Islet precursor cell (in vitro differentiated cells): ENCODE measurements at regions not wholly inside any gene's neighbourhood (a gene's known extent, or its start where the extent isn't known, plus 50 kb on each side); places are given as distances from the start of the nearest gene placed in this dataset.
A peak's percentile ranks its signal among the peaks of the same experiment; 100 is the strongest.

ENCODE experiments used
- DNase-seq: peaks from one replicate; pipeline ENCODE4 v3.0.0-alpha.2; 2018

DNA sequence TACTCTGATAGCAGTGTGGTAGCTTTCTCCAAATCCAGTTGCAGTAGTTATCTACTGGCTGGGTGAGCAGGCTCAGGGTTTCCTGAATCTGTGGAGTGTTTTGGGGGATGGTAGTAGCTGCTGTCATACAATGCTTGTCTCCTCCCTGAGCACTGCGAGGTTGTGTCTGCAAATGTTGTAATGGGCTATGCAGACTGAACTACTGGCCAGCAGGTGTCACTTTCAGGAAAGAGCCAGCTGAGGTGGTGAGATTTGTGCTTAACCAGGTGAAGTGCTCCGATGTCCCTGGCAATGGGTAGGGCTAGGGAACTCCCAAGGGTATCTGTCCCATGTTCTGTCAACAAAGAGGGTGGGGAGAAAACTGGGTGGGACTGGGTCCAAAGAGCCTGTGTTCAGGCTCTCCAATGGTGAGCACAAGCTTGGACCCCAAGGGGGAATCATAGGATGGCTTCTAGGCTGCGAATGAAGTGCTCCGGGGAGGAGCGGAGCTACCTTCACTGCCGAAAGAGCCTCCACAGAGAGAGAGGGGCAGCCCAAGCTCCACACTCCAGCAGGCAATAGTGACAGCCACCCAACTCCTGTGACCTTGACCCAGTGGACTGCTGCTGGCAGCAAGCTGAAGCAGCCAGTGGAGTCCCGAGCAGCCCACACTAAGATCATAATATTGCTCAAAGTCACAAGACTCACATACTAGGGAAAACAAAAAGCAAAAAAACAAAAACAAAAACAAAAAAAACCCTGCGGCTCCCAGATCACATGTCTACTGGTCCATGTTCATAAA lies 1324.0 kb upstream of the USP15 start:
- peak; percentile 60 for DNase-seq

DNA sequence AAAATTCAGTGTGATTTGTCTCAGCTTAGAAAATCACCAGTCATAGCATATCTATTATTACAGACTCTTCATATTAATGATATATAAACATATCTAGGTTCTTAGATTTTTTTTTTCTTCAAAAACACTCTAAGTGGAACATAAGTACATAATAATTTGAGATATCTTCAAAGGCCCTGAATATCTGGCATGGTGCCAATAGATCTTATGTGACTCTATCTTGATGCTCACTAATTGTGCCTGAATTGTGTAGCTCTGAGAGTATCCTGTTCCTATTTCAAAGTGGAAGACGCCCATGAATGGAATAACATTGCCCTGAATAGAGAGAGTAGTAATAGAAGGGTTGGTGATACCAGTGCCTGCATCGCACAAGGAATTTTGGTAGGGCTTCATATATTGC lies 1312.7 kb upstream of the USP15 start:
- no peak for DNase-seq

DNA sequence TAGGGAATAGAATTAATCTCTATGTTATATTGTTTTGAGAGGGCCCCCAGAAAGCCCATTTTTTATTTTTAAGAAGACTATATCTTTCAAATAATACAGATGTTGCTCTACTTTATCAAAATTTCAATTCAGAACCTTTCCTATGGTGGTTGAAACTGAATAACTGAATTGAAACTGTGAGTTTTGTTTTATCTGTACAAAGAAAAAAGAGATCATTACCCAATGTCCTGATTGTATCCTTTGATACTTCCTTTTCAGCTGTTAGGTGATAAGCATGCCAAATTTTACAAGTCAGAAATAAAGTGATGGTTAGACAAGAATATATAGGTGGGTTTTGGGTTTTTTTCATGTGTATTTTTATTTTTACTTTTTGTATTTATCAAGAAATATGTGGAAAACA lies 1293.1 kb upstream of the USP15 start:
- DNase-seq: no peak

DNA sequence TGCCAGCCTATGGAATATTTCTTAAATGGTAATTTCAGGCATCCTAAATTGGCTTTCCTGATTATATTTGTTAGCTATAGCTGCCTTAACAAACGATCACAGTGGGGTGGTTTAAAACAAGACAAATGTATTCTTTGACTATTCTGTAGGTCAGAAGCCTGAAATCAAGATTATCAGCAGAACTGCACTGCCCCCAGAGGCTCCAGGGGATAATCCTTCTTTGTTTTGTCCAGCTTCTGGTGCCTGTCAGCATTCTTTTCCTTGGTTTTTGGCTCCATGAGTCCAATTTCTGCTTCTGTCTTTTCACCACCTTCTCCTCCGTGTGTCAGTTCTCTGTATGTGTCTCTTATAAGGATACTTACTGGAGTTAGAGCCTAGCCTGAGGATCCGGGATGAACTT lies 1282.2 kb upstream of the USP15 start:
- DNase-seq: peak; percentile 60

DNA sequence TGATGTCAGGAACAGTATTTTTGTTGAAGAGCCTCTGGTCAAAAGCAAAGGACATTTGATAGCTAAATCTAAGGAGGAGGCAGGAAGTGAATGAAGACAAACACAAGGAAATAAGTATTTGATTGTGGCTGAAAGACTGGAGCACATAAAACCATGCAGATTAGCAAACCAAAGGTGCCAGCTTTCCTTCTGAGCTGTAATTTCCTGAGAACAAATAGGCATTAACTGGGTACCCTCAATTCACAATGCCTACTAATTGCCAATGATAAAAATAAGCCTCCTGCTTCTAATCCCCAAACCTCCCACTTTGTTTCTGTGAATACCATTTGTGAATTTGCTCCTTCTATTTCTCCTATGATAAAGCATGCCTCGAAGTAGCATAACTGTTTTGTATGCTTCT lies 1279.6 kb upstream of the USP15 start:
- DNase-seq: no peak

DNA sequence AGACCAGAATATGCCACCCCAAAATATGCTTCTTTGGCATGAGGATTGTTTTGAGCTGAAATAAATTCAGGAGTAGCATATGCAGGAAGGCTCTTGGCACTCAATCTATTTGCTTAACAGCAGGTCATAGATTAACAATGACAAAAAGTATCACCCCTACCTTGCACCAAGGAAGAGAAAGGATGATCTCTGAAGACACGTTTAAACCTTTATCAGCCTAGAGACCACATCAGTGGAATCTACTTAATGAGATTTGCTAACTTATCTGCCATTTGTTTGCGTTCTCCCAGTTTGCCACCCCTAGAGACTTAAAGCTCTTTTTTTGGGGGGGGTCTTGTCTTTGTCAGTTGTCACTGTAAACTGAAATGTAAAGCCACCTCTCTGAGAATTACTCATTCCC lies 1278.7 kb upstream of the USP15 start:
- no peak for DNase-seq

DNA sequence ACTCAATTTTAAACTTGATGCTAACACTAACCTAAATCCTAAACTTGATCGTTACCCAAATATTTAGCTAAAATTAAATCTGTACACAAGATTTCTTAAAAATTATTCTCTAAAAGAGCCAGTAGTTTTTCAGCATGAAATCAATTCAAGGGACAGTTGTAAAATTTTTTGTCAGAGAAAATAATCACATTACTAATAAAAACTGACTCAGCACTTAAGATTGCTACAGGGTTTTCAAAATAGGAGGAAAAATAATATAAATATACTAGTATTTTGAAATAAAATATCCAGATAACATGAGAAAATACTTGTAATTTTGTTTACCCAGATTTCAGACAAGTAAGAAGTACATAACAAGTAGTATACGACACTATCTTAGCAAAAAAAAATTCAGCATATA lies 1268.1 kb upstream of the USP15 start:
- DNase-seq: no peak

DNA sequence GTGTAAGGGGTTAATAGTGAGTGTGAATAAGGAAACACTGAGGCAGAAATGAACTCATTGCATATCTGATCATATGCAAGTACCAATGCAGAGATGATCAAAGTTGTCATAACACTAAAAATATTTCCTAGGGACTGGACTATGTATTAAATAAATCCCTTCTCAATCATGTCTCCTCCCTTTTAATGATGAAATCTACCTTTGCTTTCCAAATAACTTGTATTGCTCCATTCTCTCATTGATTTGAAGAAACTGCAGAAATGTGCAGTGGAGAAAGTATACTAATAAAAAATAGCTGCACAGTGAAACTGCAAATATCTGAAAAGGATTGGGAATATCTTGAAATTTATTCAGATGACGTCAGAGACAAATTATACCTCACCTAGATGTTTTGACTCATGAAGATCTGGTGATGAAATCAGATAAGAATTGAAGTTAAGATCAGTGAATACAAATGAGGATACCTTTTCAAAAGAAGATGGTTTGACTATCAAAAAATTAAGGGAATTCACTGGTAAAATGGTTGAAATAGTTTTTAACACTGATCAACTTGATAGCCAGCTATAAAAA lies 1264.9 kb upstream of the USP15 start:
- no peak for DNase-seq

DNA sequence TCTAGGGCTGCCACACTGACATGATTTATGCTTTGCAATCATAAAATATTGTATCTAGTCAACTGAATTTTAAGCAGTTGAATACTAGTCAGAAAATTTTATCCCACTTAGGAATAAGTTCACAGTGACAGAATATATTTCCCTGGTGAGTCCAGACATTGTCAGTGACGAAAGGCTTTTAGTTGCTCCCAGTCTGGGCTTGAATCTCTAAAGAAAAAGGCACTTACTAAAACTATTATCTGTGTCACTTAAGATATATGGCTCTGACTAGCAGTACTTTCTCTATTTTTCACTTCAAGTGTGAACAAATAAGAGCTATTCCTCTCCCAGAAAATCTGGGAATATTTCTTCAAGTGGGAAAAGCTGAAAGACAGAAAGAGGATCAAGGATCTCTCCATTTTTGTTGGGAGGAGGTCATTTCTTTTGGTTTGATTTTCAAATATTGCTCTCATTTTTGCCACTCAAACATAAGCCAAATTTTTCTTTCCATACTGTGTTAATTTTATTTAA lies 1262.3 kb upstream of the USP15 start:
- DNase-seq: no peak

DNA sequence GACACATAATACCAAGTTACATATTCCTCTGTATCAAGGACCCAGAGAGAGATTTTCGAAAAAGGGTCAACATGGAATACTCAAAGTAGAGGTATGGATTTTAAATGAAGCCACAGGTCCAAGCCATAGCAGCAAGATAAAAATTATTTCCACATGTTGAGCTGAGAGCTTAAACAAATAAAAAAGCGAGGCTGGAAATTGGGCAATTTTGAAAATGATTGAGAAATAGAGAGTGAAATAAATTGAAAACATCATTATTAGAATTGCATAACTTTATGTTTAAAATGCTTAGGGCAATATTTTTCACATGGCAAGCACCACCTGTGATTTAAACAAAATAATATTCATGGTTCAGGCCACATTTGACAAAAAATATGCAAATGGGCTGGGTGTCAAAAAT lies 1251.0 kb upstream of the USP15 start:
- no peak for DNase-seq

DNA sequence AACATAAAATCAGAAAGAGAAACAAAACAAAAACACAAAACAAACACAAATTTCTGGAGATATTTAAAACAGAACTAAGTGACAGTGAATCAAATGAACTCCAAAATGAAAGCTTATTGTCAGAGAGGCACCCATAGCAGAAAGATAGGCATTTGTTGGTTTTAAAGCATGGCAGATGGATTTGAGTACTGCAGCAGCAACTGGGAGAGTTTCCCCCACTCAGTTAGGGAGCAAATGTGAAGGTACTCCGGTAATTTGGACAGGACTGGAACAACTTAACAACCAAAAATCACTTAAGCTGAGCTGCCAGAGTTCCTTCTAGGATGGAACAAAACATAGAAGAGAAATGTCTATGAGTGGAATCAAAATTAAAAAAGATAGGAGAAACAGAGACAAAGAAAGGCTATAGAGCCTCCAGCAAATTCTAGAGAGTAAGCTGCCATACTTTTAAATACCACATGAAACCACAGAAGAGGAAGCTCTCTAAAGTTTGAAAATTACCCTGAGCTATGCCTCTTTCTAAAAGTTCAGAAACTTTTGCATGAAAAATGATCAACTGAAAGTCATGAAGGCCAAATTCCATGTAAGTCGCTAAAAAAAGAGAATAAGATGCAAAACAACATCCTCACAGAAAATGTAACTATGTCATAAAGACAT lies 1248.3 kb upstream of the USP15 start:
- DNase-seq: no peak

DNA sequence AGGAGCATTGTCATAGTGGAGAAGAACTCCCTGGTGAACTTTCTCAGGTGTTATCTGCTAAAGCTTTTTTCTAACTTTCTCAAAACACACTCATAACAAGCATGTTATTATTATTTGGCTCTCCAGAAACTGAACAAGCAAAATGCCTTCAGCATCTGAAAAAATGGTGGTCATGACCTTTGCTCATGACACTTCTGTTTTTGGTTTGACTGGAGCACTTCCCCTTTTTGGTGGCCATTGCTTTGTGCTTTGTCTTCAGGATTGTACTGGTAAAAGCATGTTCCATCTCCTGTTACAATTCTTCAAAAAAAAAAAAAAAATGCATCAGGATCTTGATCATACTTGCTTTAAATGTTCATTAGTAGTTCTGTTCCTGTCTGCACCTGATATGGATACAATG lies 1241.6 kb upstream of the USP15 start:
- no peak for DNase-seq

DNA sequence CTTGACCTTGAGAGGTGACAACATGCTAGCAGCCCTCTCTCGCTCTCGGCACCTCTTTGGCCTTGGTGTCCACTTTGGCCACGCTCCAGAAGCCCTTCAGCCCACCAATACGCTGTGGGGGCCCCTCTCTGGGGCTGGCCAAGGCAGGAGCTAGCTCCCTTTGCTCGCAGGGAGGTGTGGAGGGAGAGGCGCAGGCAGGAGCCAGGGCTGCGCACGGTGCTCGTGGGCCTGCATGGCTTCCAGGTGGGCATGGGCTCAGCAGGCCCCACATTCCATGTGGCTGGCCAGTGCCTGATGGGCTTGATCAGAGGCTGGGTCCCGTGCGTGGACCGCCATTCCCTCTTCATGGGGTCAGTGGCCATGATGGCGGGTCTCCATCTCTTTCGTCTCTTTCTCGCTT lies 1237.0 kb upstream of the USP15 start:
- DNase-seq: no peak

DNA sequence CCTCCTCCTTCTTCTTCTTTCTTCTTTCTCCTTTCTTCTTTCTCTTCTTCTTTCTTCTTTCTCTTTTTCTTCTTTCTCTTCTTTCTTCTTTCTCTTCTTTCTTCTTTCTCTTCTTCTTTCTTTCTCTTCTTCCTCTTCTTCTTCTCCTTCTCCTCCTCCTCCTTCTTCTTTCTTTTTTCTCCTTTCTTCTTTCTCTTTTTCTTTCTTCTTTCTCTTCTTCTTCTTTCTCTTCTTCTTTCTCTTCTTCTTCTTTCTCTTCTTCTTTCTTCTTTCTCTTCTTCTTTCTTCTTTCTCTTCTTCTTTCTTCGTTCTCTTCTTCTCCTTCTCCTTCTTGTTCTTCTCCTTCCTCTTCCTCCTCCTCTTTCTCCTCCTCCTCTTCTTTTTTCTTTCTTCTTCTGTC lies 1230.7 kb upstream of the USP15 start:
- DNase-seq: no peak

DNA sequence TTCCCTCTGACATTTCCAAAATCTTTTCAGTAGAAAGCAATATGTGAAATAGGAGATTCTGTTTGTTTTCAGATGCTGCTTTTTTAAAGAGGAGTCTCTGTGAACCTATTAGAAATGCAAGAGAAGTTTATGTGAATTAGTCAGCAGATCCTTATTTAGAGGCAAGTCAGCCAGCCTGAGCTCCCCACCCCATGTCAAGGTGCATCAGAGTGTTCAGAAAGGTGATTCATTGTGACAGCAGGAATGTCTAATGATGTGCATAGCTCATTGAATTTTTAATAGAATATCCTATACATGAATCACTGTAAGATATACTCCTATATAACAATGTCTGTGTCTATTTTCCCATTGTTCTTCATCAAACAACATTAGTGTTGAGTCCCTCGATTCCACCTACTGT lies 1222.4 kb upstream of the USP15 start:
- no peak for DNase-seq

DNA sequence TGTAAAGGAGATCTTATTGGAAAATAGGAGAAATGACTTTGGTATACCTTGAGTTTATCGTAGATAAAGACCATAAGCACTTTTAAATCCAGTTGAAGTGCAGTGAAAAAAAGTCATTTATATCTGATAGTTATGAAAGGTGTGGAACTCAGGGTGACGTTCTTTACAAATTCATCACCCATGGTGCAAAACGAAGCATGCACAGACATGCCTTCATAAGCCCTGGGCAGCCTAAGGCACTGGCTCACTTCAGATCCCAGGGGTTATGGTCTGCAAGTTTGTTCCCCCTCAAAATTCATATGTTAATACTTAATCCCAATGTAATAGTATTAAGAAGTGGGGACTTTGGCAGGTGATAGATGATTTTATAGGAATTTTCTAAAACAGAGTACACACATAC lies 1216.4 kb upstream of the USP15 start:
- no peak for DNase-seq

DNA sequence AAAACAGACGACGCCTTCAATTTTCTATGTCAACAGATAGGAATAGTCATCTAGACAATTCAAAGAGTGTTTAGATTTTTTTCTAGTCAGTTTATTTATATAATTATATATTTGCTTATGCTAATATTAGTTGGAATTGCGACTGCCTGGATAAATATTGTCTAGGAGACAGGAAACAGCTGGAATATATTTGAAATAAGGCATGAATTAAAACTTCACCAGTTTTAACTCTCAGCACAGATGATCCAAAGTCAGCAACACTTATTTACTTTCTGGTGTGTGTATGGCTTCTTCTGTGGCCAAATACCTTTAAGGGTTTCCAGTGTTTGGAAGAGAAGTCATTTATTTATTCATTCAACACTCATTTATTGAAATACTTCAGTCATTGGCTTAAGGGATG lies 1215.4 kb upstream of the USP15 start:
- no peak for DNase-seq

DNA sequence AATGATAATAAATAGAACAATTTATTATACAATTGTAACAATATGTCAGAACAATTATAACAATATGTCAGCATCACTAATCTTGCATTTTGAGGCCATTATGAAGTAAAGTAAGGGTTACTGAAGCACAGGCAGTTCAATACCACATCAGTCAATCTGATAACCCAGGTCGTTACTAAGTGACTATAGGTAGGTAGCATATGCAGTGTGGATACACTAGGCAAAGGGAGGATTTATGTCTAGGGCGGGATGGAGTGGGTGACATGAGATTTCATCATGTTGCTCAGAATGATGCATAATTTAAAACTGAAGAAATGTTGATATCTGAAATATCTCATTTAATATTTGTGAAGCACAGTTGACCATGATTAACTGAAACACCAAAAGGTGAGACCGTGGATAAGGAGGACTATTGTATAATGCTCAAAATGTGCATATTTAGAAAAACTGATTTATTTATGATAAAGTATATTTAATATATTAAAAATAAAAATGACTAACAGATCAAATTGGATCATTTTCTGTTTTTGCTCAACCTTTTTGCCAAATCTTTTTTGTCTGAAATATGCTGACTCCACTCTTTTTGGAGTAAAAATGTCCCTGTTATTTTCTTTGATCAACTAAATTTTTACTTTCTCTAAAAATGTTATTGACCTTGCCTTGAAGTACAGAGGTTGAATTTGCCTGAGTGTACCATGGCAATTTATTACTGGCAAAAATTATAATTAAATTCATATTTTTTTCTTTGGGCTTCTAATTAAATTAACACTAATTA lies 1189.4 kb upstream of the USP15 start:
- no peak for DNase-seq

DNA sequence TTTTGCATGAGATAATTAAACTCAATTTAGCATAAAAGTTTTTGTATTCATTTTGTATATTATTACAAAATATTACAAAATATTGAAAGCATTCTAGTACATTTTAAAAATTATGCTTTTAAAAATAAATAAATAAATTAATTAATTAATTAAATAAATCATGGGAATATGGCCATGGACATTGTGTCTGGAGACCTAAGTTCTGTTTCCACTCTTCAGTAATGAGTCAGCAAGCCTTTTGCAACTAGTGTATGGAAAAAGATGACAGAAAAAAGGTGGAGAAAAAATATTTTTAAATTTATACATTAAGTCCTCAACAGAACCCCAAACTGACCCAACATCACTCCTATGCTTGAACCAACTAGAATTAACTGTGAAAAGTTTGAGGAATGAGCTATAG lies 1187.5 kb upstream of the USP15 start:
- DNase-seq: no peak

DNA sequence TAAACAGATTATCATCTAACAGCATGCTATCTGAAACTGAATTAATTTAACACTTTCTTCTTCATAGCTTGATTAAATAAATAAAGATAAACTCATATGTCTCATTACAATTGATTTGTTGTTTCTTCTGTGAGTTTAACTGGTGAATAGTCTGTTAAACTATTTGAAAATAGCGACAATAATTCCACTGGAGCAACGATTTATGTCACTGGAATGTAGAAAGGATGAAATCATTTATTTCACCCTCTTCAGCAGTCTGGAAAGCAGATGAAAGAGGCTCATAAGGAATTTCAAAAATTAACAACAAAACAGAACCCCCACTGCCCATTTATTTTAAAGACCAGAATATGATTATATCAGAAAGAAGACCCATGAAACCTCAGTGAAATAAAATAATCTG lies 1165.1 kb upstream of the USP15 start:
- no peak for DNase-seq

DNA sequence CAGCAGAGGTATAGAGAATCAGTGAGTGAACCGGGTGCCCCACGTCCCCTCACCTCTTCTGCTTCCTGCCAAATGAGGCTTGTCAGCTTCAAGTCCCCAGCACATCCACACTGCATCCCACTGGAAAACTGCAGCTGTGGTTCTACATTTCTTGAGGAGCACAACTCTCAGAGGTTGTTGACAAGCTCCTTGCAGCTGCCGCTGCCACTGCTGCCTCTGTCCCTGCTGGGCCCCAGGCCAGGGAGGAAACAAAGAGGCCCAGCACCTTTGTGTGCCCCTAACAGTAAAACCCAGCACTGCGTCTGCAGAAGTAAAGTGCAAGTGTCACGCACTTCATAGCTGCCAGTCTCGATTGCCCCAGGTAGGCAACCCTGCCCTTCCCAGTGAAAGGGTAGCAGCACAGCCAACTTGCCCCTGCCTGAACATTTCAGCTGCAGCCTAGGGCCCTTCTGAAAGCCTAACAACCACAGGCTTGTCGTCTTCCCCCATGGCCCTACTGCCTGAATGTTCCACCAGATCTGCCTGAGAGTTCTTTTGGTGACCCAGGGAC lies 1162.1 kb upstream of the USP15 start:
- DNase-seq: peak; percentile 51

DNA sequence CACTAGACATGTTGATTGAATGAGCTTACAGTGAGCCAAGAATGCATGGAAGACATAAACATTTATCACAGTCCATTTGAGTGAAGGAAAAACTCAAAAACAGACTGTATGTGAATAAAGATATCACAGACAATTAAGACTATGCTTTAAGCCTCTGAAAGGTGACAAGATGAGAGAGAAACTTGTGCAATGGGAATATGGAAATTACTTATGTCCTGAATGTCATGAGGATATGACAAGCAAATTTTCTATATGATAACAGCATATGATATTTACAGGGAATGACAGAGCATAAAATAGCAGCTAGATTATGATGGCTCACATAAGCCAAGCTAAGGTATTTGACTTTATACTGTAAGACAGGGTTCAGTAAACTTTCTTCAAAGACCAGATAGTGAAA lies 1153.1 kb upstream of the USP15 start:
- no peak for DNase-seq

DNA sequence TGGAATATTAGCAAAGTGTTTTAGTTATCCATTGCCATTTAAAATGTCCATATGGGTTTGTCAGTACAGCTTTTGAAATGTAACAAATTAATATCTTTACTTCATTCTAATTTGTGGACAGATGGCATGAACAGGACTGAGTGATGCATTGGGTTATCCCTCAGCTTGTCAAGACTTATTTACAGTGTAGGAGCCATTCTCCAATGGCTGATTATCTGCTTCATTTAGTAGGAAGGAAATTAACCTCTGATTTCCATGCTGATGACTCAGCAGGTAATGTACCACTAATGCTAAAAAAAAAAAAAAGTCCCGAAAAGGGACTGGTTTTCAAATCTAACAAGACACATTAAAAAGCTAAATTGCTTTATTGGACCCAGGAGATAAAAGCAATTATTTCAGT lies 1149.0 kb upstream of the USP15 start:
- DNase-seq: no peak
